GM18502 (cell line): ENCODE measurements at regions not wholly inside any gene's neighbourhood (a gene's known extent, or its start where the extent isn't known, plus 50 kb on each side); places are given as distances from the start of the nearest gene placed in this dataset.

Experiments used
- ATAC-seq: cut with Tn5 transposase; IDR thresholded peaks from one replicate; pipeline ENCODE4 v1.9.1; 2021; ENCODE audit warnings: mild to moderate bottlenecking; ENCODE audit not compliant: unreplicated experiment, poor library complexity

DNA sequence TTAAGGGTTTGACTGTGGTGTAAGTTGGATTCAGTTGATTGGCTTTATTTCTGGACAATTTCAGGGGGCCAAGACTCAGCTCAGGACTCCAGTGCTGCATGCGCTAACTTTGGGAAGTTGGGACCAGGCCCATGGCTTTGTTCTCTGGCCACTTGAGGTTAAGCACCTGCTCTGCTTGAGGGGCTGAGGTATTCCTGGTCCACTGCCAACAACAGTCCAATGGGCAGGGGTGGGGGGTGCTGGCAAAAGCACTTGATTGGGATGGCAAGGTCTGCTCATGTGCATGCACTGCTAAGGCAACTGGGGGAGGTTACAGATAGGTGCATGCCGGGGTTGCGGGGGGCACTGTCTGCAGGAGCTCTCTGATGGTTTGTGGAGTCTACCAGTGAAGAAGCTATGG lies 52.6 kb upstream of the ASB17 start:
- no peak for ATAC-seq

DNA sequence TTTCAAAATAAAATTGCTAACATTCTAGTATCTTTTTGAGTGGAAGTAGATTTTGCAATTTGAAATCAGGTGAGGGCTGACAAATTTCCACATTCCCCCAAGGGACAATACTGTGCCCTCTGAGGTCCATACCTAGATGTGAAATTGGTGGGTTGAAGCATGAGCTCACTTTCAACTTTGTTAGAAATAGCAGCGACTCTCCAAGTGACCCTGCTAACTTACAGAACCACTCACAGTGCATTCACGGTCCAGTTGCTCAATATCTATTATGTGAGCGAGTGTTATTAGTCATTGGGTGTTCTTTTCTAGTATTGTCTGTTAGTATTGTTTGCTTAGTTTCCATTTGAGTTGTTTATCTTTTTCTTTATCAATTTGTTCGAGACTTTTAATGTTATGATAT lies 53.6 kb upstream of the ASB17 start:
- peak; percentile 89 for ATAC-seq

DNA sequence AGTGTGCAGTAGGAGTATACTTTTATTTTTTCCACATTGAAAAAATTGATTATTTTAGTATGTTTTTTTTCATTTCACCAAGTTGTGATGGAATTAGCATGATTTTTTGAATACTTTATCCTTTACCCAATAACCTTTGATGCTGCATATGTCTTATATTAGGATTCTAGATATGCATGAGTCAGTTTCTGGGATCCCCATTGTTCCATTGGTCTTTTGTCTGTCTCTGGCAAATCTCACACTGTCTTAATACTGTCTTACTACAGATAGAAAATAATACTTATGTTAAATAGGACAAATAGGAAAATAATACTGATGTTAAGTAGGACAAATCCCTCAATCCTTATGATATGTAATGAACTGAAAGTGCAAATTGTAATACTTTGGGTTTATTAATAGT lies 54.3 kb upstream of the ASB17 start:
- ATAC-seq, result no peak

DNA sequence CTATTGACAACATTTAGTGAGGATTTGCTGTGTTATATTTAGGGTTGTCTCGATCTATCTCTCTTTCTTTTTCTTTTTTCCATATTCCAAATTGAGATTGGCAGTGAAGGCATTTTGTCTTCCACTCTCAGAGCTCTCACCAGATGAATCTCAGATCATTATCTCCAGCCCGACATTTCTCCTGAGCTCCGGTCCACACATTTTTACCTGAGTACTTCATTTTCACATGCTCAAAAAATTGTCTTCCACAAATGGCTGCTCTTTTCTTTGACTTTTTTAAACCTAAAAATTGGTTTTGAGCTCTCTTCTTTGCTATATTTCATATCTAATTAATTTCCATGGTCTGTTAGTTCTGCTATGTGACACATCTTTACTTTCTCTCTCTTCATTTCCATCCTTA lies 56.9 kb upstream of the ASB17 start:
- no peak for ATAC-seq

DNA sequence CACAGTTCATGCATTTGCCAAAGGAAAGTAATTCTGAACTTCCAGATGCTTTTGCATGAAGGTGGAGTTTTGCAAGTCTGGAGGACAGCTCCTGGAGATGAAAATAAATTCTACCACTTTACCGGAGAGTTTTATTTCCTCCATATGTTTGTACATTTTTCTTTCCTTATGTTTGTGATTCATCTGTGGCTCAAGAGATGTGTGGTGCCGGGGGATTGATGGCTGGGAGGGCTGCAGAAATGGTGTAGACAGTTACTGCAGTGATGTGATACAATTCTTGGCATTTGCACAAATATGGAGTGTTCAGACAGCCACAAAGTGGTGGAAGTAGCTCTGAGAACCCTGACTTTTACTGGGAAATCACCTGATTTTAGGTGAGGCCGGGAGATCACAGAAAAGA lies 58.5 kb upstream of the ASB17 start:
- no peak for ATAC-seq

DNA sequence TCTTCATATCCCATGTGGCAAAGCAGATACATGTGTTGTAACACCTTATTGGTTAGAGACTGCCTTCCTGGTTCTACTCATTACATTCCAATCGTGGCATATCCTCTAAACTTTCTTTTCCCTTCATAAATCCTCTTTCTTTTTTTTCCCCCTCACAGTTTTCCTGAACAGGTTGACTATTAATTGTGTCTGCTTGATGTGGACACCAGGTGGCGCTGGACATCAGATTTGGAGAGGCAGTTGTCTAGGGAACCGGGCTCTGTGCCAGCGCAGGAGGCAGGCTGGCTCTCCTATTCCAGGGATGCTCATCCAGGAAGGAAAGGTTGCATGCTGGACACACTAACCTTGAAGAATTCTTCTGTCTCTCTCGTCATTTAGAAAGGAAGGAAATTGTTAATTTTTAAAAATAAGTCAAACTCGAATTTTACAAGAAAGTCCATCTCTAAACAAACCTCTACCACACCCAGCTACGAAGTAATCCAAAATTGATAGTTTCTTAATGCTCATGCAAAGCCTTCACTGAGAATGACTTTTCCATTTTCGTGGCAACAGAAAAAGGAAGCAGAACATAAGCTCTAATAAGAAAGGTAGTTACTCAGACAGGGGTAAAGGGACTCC lies 59.4 kb upstream of the ASB17 start:
- ATAC-seq, result peak; percentile 81

DNA sequence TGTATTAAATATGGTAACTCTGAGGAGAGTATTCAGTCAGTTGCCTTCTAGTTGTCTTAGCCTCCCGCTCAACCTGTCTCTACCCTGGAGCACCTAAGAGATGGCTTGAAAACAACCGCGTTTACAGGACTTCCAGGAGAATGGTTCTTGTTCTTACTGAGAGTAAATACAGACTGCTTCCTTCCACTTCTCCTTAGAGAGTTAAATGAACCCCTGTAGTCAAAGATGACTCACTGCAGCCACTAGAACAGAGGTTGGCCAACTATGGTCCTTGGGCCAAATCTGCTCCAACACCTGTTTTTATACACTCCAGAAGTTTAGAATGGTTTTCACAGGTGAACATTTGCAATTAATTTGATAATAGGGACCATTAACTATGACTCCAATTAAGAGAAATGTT lies 60.1 kb upstream of the ASB17 start:
- ATAC-seq, result no peak

DNA sequence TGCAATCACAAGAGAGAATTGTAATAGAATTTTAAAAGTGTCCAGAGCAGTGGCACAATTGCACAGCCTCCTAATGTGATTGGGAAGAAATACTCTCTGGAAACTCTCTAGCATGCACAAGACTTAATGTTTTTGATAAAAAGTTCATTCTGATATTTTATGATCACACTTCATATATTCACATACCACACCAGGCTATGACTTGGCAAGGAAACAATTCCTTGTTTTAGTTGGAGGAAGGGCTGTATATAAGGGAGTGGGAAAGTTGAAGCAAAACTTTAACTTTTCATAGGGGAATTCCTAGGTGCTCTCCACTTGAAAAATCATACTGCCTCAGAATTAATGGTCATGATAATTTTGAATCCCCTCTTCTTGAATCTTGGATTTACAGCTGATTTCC lies 61.5 kb upstream of the ASB17 start:
- no peak for ATAC-seq

DNA sequence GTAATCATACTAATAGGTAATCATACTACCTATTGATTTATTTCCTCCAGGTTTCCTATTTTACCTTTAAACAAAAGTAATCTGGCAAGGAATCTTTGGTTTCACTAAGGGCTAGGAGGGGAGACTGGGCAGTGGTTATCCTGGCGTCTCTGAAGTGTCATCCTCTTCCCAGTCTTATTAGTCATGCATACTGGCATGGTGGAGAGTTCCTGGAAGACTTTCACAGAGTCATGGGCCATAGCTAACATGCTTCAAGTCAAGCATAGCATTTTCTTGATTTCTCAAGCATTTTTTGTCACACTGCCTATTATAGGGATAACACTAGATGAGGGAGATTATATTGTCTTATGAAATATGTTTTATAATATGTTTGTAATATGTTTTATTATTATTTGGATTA lies 64.0 kb upstream of the ASB17 start:
- ATAC-seq, result no peak

DNA sequence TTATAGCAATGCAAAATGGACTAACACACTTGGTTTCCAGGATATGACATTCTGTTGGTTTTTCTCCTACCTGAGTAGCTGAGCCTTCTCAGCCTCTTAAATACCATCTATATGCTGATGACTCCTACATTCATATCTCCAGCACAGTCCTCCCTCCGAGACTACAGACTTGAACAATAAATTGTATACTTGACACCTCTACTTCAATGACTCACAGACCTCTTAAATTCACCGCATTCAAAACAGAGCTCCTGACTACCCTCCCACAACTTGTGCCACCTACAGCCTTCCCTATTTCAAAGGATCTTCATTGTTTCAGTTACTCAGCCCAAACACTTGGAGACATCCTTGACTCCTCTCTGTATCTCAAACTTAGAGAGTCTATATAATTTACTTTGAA lies 66.8 kb upstream of the ASB17 start:
- no peak for ATAC-seq

DNA sequence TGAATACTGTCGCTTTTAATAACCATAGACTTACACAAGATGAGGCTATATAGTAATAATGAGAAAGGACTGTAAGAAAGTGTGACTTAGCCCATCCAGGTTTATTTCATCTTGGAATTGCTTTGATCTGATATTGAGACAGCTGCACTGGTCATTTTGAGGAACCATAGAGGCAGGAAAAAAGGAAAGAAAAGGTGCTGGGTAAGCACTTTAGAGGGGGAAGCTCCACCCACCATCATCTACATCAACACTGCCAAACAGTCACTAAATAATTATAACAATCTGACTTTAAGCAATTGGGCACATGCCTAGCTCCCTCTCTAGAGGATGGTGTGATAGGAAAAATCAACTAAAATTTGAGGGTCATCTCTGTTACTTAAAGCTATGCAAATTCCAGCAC lies 70.6 kb upstream of the ST6GALNAC3 start:
- ATAC-seq, result no peak

DNA sequence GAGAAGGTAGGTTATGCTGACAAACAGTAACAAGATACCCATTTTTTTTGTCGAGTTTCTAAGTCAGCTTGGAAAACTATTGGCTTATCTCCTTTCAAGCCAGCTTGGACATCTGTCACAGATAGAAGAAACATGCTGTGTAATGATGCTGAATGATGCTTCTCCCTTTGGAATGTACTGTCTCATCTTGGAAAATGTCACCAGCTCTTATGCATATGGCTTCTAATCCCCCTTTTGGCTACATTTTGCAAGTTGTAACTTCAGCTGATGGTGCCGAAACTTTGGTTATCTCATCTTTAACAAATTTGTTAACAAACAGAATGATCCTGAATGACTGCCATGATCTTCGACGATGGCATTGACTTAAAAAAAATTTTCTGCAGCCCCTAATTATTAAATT lies 68.8 kb upstream of the ST6GALNAC3 start:
- no peak for ATAC-seq

DNA sequence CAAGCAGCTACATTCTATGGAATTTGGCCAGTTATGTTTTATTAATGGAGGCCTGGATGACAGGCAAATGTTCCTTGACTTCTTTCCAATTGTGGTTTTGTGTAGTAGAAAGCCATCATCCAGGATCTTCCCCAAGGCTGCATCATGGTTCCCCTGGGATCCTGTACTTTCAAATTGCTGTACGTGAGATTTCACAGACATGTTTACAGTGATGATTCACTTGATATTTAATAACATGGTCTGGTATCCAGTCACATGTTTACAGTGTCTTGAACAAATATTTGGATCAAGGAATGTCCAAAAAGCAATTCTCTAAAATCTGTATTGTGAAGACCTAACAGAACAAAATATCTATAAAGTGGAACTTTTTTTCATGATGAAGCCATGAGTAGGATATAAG lies 68.3 kb upstream of the ST6GALNAC3 start:
- ATAC-seq, result no peak

DNA sequence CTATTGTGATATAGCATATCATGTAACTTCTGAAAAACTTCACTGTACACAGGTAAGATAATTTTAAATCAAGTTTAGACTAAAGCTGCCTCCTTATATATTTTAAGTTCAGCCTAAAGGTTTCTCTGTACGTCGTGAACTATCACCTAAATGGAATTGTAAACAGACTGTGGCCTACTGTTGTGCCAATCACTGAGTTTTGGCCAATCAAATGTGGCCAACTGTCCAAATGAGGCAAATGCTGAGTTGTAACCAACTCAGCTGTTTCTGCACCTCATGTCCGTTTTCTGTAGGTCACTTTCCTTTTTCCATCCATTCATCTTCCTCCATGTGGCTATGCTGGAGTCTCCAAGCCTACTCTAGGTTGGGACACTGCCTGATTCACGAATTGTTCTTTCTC lies 63.7 kb upstream of the ST6GALNAC3 start:
- no peak for ATAC-seq

DNA sequence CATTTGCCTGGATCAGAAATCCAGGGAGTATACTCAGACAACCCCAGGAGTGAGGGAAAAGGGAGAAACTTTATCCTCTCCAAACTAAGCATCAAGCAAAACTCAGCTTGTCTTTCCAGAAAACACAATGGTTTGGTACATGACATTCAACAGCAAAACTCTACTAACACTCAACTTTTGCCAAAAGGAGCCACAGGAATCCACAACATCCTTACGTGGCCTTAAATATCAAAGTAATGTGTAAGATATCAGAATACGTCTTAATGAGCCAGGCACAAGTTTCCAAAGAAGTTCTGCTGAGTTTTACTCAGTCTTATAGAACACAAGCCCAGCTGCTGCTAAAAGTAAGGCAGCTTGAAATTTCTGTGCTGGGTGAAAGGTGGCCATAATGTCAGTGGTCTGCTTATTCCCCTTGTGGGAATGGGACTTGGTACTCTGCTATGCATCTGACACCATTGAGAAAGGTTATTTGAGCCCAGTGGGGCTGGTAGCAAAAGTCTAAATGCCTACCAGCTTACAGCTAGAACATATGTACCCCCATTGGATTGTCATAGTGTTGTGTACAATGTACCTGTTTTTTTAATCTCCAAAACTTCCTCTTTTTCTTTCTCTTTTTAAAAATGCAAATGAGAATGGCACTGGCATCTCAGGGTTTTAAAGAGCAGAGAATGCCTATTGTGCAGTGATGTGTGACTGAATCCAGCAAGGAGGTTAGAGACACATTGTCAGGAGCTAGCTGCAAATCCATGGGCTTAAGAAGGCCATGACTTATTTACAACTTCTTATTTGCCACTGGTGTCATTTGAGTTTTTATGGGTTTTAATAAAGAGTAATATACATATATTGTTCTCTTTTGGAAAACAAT lies 62.0 kb upstream of the ST6GALNAC3 start:
- ATAC-seq, result no peak

DNA sequence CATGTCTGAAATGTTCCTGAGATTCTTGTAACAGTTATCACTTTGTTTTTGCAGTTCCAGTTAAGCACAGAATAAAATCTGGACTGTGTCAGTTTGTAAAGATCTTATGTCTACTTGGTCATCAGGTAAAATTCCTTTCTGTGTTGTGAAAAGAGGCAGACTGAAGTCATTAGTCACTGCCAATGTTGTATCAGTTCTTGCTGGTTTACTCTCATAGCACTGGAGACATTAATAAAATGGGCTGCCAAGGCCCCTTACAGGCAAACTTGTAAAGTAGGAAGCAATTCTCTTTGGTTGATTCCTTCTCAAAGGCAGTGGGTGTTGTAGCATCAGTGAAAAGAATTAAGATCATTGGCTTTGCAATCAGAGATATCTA lies 61.4 kb upstream of the ST6GALNAC3 start:
- ATAC-seq, result no peak

DNA sequence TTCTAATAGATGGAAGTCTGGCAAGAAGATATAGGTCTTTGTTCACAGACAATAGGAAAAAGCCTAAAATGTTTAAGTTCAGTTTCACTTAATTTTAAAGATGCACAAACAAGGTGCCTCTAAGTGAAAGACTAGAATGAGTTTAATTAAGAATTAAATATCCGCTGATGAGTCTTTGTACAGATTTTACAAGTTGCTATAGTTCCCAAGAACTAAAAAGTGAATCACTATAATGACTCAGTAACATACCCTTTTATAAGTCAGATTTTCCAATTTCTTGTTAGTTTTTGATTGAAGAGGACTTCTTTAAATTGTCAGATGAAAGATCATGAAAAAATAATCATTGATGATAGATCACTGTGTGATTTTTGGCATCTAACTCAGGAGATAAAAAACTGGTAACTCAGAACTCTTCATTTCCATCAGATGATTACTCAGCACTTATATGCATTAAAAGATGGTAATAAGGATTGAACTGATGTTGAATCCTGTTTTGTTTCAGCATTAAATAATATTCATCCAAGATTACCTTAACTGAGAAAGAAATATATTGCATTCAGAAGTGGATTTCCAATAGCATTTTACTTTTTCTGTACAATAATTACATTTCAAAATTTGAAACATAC lies 59.0 kb upstream of the ST6GALNAC3 start:
- ATAC-seq, result no peak

DNA sequence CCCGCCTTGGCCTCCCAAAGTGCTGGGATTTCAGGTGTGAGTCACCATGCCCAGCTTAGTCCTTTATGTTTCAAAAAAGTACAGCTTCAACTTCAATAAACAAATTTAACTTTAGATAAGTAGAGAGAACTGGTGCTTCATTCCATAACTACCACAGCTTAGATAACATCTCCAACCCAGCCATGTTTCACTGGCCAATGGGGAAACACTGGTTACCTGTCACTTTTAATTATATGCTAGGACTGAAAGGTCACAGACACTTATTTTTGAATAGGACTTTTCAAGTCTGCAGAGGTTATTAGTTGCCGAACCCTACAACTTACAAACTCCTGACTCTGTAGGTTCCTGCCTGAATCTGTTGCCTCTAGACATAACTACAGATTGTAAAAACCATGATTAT lies 56.5 kb upstream of the ST6GALNAC3 start:
- ATAC-seq, result no peak

DNA sequence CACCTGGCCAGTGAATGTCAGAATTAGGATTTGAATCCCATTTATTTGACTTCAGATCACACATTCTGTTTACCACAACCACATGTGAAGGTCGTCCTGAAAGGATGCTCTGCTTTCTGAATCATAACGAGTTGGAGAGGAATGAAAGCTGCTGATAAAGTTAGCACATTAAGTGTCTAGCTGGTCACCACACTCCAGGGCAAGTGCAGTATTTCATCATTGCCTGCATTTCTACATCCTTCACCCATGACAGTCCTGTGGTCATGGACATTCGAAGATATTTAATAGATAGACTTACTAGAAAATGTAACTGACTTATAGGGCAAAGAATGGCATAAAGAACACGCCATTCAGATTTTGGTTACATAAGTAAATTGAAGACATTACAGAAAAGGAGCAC lies 52.7 kb upstream of the ST6GALNAC3 start:
- ATAC-seq, result no peak

DNA sequence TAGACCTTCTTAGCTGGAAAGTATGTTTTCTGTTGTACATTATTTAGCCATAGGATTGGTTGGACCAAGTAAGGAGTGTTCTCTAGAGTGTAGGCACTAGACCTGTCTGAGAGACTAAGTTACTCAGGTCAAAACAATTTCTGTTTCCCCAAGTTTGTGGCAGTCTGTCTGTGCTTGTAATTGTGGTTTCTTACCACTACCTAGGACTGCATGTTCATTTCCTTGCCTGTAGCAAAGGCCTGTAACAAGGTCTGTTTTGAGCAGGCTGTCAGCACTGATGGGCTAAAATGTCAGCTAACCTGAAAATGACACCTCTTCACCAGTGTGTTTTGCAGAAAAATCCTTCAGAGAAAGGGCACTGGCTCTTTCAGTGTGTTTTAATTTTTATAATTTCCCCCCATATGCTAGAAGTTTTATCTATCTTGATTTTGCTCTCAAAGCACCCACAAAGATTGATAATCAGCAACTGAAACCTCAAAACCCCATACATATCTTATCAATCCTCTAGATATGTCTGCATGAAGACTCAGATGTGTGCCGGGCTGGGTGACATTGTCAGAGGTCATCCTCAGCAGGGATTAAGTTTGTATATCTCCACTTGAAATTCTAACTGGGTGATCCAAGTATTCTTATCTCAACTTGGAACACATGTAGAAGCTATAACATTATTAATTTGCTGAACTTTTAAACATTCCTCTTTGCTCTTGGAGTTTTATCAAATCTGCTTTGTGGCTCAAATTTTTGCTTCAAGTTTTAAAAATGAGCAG lies 50.7 kb upstream of the ST6GALNAC3 start:
- ATAC-seq, result no peak
